ENCODE measurements at regions not wholly inside any gene's neighbourhood (a gene's known extent, or its start where the extent isn't known, plus 50 kb on each side); places are given as distances from the start of the nearest gene placed in this dataset.

GRCh38 chr12:95607642-95608041, 56.4 kb upstream of the USP44 start:
- no peak overlapping the region for H3K4me3 ChIP-seq
- DNase-seq (ENCODE audit: extremely low spot score) = peak; percentile 5
- H3K9me3 ChIP-seq = no peaks in the 10 kb centered on the region
- no peaks in the 10 kb centered on the region for H3K27me3 ChIP-seq
- peak overlapping the region; percentile 61 to 71 (median 63) for H3K27ac ChIP-seq (replicated peaks in 1 of 4)
- TF ChIP-seq EP300 (IDR thresholded peaks at IDR 0.05) = no peak
- intact Hi-C loops (cut with DNase I) = no loop called here
- peaks cover 18 to 30% (median 23%) of the 10 kb centered on the region in 4 donors for H3K4me1 ChIP-seq
- no peaks in the 10 kb centered on the region for H3K36me3 ChIP-seq
- 49% methylated on average over 4 of the region's 4 CpGs for WGBS

- Histone ChIP-seq H3K36me3 (no peaks in the 10 kb centered on the region), H3K9me3 (no peaks in the 10 kb centered on the region), H3K27ac (replicated peaks in 1 of 4) (peak overlapping the region in 1 of 4 donors; percentile 25), H3K4me3 (no peak overlapping the region), H3K27me3 (no peaks in the 10 kb centered on the region), H3K4me1 (peaks cover 18 to 33% (median 23%) of the 10 kb centered on the region in 4 donors)
- TF ChIP-seq, protein P1, sequence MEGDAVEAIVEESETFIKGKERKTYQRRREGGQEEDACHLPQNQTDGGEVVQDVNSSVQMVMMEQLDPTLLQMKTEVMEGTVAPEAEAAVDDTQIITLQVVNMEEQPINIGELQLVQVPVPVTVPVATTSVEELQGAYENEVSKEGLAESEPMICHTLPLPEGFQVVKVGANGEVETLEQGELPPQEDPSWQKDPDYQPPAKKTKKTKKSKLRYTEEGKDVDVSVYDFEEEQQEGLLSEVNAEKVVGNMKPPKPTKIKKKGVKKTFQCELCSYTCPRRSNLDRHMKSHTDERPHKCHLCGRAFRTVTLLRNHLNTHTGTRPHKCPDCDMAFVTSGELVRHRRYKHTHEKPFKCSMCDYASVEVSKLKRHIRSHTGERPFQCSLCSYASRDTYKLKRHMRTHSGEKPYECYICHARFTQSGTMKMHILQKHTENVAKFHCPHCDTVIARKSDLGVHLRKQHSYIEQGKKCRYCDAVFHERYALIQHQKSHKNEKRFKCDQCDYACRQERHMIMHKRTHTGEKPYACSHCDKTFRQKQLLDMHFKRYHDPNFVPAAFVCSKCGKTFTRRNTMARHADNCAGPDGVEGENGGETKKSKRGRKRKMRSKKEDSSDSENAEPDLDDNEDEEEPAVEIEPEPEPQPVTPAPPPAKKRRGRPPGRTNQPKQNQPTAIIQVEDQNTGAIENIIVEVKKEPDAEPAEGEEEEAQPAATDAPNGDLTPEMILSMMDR (IDR thresholded peaks at IDR 0.05) = no peak
- TF ChIP-seq POLR2AphosphoS5 (IDR thresholded peaks at IDR 0.05) = no peak
- no peak for TF ChIP-seq EP300 (IDR thresholded peaks at IDR 0.05)
- TF ChIP-seq POLR2A (IDR thresholded peaks at IDR 0.05; ENCODE audit: low read depth) = no peak
- DNase-seq (ENCODE audit: extremely low spot score) = peak; percentile 10
- WGBS = 47% methylated on average over 4 of the region's 4 CpGs
- intact Hi-C loops (cut with DNase I) = no loop called here
These were observed 54.6 kb upstream of the USP44 start for GRCh38 chr12:95605875-95606274.

DNA sequence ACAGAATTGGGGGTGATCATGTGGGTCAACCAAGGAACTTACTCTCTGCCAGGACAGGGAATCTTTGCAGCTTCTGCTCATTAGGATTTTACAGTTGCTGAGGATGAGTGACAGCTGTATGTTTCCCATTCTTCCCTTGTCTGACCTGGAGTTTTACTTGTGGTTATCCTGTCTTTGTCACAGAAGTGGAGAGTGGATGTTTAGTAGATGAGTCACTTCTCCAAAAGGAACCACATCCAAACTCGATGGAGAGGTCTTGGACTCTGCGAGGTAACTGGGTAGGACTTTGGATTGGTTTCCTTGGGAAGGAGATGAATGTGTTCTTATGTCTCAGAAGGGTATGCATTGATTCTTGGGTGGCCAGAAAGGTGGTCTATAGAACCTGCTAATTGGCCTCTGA, 53.8 kb upstream of the USP44 start:
- DNase-seq (ENCODE audit: extremely low spot score) = peak; percentile 47
- Histone ChIP-seq H3K9me3 (no peaks in the 10 kb centered on the region), H3K27me3 (no peaks in the 10 kb centered on the region), H3K4me1 (peaks cover 18 to 33% (median 23%) of the 10 kb centered on the region in 4 donors), H3K27ac (replicated peaks in 1 of 4) (peak overlapping the region in 1 of 4 donors; percentile 25), H3K36me3 (no peaks in the 10 kb centered on the region), H3K4me3 (no peak overlapping the region)
- intact Hi-C loops (cut with DNase I) = no loop called here
- TF ChIP-seq, protein P1 (IDR thresholded peaks at IDR 0.05) = no peak
- TF ChIP-seq EP300 (IDR thresholded peaks at IDR 0.05) = no peak
- TF ChIP-seq POLR2A (IDR thresholded peaks at IDR 0.05; ENCODE audit: low read depth) = no peak
- no peak for TF ChIP-seq POLR2AphosphoS5 (IDR thresholded peaks at IDR 0.05)
- WGBS = 59% methylated on average over 2 of the region's 2 CpGs

- Histone ChIP-seq H3K27ac (replicated peaks in 1 of 4) (no peak overlapping the region), H3K27me3 (no peaks in the 10 kb centered on the region), H3K36me3 (no peaks in the 10 kb centered on the region), H3K4me3 (no peak overlapping the region), H3K4me1 (peaks cover 16 to 28% (median 19%) of the 10 kb centered on the region in 4 donors), H3K9me3 (no peaks in the 10 kb centered on the region)
- DNase-seq (ENCODE audit: extremely low spot score) = no peak
- intact Hi-C loops (cut with DNase I) = no loop called here
- TF ChIP-seq, protein P1 (IDR thresholded peaks at IDR 0.05) = no peak
- TF ChIP-seq POLR2A (IDR thresholded peaks at IDR 0.05; ENCODE audit: low read depth) = no peak
- no peak for TF ChIP-seq POLR2AphosphoS5 (IDR thresholded peaks at IDR 0.05)
- TF ChIP-seq EP300 (IDR thresholded peaks at IDR 0.05) = no peak
- 79% methylated on average over 5 of the region's 5 CpGs for WGBS
These were observed 52.3 kb upstream of the USP44 start for GRCh38 chr12:95603351-95604145.

DNA sequence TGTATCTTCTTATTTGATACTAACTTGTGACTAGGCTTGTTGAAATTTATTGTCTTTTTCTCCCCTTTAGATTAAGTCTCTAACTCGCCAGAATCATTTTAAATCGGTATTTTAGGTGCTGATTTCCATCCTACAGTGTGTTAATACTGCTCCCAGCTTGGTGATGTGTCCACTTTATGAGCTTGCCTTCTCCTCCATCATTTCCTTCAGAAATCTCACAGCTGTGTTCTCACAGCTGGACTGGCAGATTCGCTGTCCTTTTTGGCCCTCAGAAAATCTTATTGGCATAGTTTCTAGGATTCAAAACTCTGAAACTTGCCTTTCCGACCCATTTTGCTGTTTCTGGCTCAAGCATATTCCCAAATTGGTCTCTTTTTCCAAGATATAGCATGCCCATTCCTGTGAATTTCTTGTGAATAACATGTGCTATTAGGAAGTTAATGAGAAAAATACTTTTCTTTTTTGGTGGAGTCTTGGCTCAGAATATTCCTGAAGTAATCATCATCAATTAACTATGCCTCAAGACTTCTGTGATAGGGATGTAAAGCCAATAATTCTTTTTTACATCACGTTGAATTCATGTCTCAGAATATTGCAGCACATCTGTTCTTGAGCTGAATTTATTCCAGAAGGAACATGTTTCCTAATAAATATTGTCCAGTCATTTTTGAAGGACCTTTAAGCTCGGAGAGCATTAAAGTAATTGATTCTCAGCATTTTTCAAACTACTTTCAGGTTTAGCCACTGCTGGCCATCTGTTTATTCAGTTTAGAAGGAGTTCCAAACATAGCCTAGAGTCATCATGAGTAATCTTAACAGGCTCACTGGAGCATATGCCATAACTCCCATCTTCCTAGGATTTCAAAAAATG, 50.0 kb upstream of the USP44 start:
- Histone ChIP-seq H3K9me3 (no peaks in the 10 kb centered on the region), H3K27me3 (no peaks in the 10 kb centered on the region), H3K4me3 (no peak overlapping the region), H3K27ac (replicated peaks in 1 of 4) (peak overlapping the region in 2 of 4 donors; percentile 6 to 14), H3K4me1 (peaks cover 6 to 17% (median 8%) of the 10 kb centered on the region in 4 donors), H3K36me3 (no peaks in the 10 kb centered on the region)
- intact Hi-C loops (cut with DNase I) = no loop called here
- TF ChIP-seq POLR2AphosphoS5 (IDR thresholded peaks at IDR 0.05) (no peak), POLR2A (IDR thresholded peaks at IDR 0.05; ENCODE audit: low read depth) (no peak), EP300 (IDR thresholded peaks at IDR 0.05) (no peak)
- TF ChIP-seq, protein P1 (IDR thresholded peaks at IDR 0.05) = no peak
- no peak for DNase-seq (ENCODE audit: extremely low spot score)
- WGBS = 65% methylated on average over 5 of the region's 6 CpGs
